OCI-LY1 (cell line): ENCODE measurements at regions not wholly inside any gene's neighbourhood (a gene's known extent, or its start where the extent isn't known, plus 50 kb on each side); places are given as distances from the start of the nearest gene placed in this dataset.

Experiments used
- EZH2 ChIP-seq: fragments of 200-600 bp; sonication (generic), shearing (Covaris generic); IDR thresholded peaks from 2 replicates; pipeline ENCODE4 v1.8.0; 2017; ENCODE audit warnings: borderline replicate concordance, mixed run types, mild to moderate bottlenecking, antibody characterized with exemption, low read length, moderate library complexity, mixed read lengths
- TF ChIP-seq, protein P1 (sequence below): fragments of 200-600 bp; sonication (generic), shearing (Covaris generic); IDR thresholded peaks from 2 replicates; pipeline ENCODE4 v1.5.1; 2017; ENCODE audit warnings: mild to moderate bottlenecking, antibody characterized with exemption, low read length, moderate library complexity, mixed read lengths

- TF ChIP-seq, protein P1, sequence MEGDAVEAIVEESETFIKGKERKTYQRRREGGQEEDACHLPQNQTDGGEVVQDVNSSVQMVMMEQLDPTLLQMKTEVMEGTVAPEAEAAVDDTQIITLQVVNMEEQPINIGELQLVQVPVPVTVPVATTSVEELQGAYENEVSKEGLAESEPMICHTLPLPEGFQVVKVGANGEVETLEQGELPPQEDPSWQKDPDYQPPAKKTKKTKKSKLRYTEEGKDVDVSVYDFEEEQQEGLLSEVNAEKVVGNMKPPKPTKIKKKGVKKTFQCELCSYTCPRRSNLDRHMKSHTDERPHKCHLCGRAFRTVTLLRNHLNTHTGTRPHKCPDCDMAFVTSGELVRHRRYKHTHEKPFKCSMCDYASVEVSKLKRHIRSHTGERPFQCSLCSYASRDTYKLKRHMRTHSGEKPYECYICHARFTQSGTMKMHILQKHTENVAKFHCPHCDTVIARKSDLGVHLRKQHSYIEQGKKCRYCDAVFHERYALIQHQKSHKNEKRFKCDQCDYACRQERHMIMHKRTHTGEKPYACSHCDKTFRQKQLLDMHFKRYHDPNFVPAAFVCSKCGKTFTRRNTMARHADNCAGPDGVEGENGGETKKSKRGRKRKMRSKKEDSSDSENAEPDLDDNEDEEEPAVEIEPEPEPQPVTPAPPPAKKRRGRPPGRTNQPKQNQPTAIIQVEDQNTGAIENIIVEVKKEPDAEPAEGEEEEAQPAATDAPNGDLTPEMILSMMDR = no peak
- TF ChIP-seq EZH2 = no peak
Measured at GRCh38 chr3:162601101-162601670, 1104.6 kb downstream of the OTOL1 start.
